ACC112 (cell line): ENCODE measurements at regions not wholly inside any gene's neighbourhood (a gene's known extent, or its start where the extent isn't known, plus 50 kb on each side); places are given as distances from the start of the nearest gene placed in this dataset.

Experiments used
- H2AFZ ChIP-seq: fragments of 200-600 bp; sonication (generic); one replicate; pipeline ENCODE4 v1.6.0; 2017; ENCODE audit warnings: antibody characterized with exemption, low read length; ENCODE audit not compliant: unreplicated experiment
- H3K27ac ChIP-seq: fragments of 200-600 bp; sonication (generic); 2 replicates; pipeline ENCODE4 v1.5.1; 2014; ENCODE audit warnings: low read depth, mild to moderate bottlenecking, antibody characterized with exemption, low read length, moderate library complexity
- H3K27me3 ChIP-seq: fragments of 200-600 bp; sonication (generic); 2 replicates; pipeline ENCODE4 v1.6.1; 2014; ENCODE audit warnings: mild to moderate bottlenecking, antibody characterized with exemption, low read length, moderate library complexity, mixed read lengths; ENCODE audit not compliant: insufficient read depth
- H3K36me3 ChIP-seq: fragments of 200-600 bp; sonication (generic); 2 replicates; pipeline ENCODE4 v1.6.1; 2016; ENCODE audit warnings: mild to moderate bottlenecking, antibody characterized with exemption, low read length, moderate library complexity, mixed read lengths; ENCODE audit not compliant: insufficient read depth
- H3K4me1 ChIP-seq: fragments of 200-600 bp; sonication (generic); one replicate; pipeline ENCODE4 v1.6.1; 2016; ENCODE audit warnings: low read length, mixed read lengths; ENCODE audit not compliant: insufficient read depth, unreplicated experiment, control insufficient read depth
- H3K4me3 ChIP-seq: fragments of 200-600 bp; sonication (generic); 2 replicates; pipeline ENCODE4 v1.5.1; 2014; ENCODE audit warnings: mild to moderate bottlenecking, low read depth, low read length
- H3K79me2 ChIP-seq: fragments of 200-600 bp; sonication (generic); one replicate; pipeline ENCODE4 v1.6.0; 2016; ENCODE audit warnings: low read length; ENCODE audit not compliant: control insufficient read depth, unreplicated experiment, insufficient read depth

- Histone ChIP-seq H3K79me2 (no peaks in the 10 kb centered on the region), H3K27me3 (no peaks in the 10 kb centered on the region), H2AFZ (no peak overlapping the region), H3K27ac (no peak overlapping the region), H3K36me3 (no peaks in the 10 kb centered on the region), H3K4me3 (no peak overlapping the region), H3K4me1 (no peaks in the 10 kb centered on the region)
Measured at GRCh38 chrX:45975633-45976032, 569.6 kb downstream of the ZNF674 start.

DNA sequence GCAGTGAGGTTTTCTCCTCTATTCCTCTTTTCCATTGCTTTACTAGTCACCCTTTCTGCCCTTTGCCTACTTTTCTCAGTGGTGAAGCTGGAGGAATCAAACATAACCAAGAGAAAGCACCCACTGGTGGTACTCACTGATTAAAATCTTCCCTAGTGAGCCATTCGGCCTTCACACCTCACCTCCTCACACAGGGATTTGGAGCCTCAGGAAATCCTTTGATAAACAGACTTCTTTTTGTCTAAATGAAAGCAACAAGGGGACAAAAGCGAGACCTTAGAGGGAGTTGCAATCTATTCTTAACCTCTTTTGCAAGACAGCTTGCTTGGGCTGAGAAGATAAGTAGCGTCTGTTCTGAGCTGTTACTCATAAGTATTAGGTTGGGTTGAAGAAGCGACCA, 572.6 kb downstream of the ZNF674 start:
- Histone ChIP-seq H3K4me3 (no peak overlapping the region), H2AFZ (no peak overlapping the region), H3K27me3 (no peaks in the 10 kb centered on the region), H3K4me1 (no peaks in the 10 kb centered on the region), H3K36me3 (no peaks in the 10 kb centered on the region), H3K79me2 (no peaks in the 10 kb centered on the region), H3K27ac (no peak overlapping the region)

GRCh38 chrX:45959567-45959966, 585.7 kb downstream of the ZNF674 start:
- H3K27ac ChIP-seq: no peak overlapping the region
- H3K79me2 ChIP-seq: no peaks in the 10 kb centered on the region
- no peak overlapping the region for H2AFZ ChIP-seq
- H3K4me3 ChIP-seq: no peak overlapping the region
- H3K4me1 ChIP-seq: no peaks in the 10 kb centered on the region
- no peaks in the 10 kb centered on the region for H3K27me3 ChIP-seq
- no peaks in the 10 kb centered on the region for H3K36me3 ChIP-seq

GRCh38 chrX:45956191-45956870, 588.9 kb downstream of the ZNF674 start:
- no peaks in the 10 kb centered on the region for H3K36me3 ChIP-seq
- no peak overlapping the region for H3K4me3 ChIP-seq
- no peaks in the 10 kb centered on the region for H3K79me2 ChIP-seq
- H3K27ac ChIP-seq: no peak overlapping the region
- H2AFZ ChIP-seq: no peak overlapping the region
- no peaks in the 10 kb centered on the region for H3K4me1 ChIP-seq
- no peaks in the 10 kb centered on the region for H3K27me3 ChIP-seq

GRCh38 chrX:45955661-45956060, 589.6 kb downstream of the ZNF674 start:
- H3K4me3 ChIP-seq: no peak overlapping the region
- H3K27me3 ChIP-seq: no peaks in the 10 kb centered on the region
- no peak overlapping the region for H2AFZ ChIP-seq
- H3K79me2 ChIP-seq: no peaks in the 10 kb centered on the region
- no peak overlapping the region for H3K27ac ChIP-seq
- no peaks in the 10 kb centered on the region for H3K4me1 ChIP-seq
- no peaks in the 10 kb centered on the region for H3K36me3 ChIP-seq

GRCh38 chrX:45954026-45954425, 591.2 kb downstream of the ZNF674 start:
- Histone ChIP-seq H3K4me3 (no peak overlapping the region), H3K27me3 (no peaks in the 10 kb centered on the region), H3K79me2 (no peaks in the 10 kb centered on the region), H2AFZ (no peak overlapping the region), H3K36me3 (no peaks in the 10 kb centered on the region), H3K4me1 (no peaks in the 10 kb centered on the region), H3K27ac (no peak overlapping the region)

GRCh38 chrX:45952030-45952429, 593.2 kb downstream of the ZNF674 start:
- Histone ChIP-seq H3K27me3 (no peaks in the 10 kb centered on the region), H2AFZ (no peak overlapping the region), H3K27ac (no peak overlapping the region), H3K4me1 (no peaks in the 10 kb centered on the region), H3K4me3 (no peak overlapping the region), H3K36me3 (no peaks in the 10 kb centered on the region), H3K79me2 (no peaks in the 10 kb centered on the region)

GRCh38 chrX:45935408-45935807, 609.8 kb downstream of the ZNF674 start:
- H2AFZ ChIP-seq: no peak overlapping the region
- no peaks in the 10 kb centered on the region for H3K36me3 ChIP-seq
- no peak overlapping the region for H3K4me3 ChIP-seq
- no peak overlapping the region for H3K27ac ChIP-seq
- H3K4me1 ChIP-seq: no peaks in the 10 kb centered on the region
- no peaks in the 10 kb centered on the region for H3K79me2 ChIP-seq
- H3K27me3 ChIP-seq: no peaks in the 10 kb centered on the region

DNA sequence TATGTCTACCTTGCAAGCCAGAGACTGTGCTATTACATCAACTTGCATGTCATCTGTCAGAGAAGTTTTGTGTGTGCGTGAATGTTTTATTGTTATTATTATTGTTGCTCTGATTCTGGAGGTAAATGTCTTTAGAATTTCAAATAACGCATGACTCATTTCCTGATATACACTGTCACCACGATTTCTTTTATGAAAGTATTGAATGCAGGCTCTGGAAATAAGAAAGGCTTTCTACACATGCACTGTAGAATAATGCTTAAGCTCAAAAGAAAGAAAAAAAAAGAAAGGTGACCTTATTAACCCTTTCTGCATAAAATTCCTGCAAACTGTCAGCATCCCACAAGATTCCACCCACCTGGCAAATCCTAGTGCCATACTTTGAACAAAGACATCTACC, 632.9 kb downstream of the ZNF674 start:
- Histone ChIP-seq H3K27me3 (no peaks in the 10 kb centered on the region), H2AFZ (no peak overlapping the region), H3K27ac (no peak overlapping the region), H3K4me1 (peaks cover 3% of the 10 kb centered on the region), H3K79me2 (no peaks in the 10 kb centered on the region), H3K36me3 (no peaks in the 10 kb centered on the region), H3K4me3 (no peak overlapping the region)

DNA sequence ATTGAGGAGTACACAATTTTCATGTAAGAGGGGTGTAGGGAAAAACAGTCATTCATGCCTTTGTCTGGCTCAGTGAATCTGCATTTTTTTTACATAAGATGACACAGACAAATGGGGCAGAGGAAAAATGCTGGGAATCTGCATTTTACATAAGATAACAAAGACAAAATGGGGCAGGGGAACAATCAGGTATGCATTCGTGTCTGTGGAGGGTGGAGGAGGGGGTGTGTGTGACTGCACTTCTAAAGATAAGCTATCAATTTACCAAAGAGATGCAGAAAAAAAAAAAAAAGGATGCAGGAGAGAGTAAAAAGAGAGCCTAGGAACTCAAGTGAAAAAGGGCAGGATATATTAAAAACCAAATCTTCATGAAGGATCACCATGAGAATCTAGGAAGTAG, 637.4 kb downstream of the ZNF674 start:
- no peak overlapping the region for H3K4me3 ChIP-seq
- H3K79me2 ChIP-seq: no peaks in the 10 kb centered on the region
- H3K36me3 ChIP-seq: no peaks in the 10 kb centered on the region
- H3K27me3 ChIP-seq: no peaks in the 10 kb centered on the region
- H3K4me1 ChIP-seq: peaks cover 3% of the 10 kb centered on the region
- H3K27ac ChIP-seq: no peak overlapping the region
- no peak overlapping the region for H2AFZ ChIP-seq

GRCh38 chrX:45903781-45904201, 641.4 kb downstream of the ZNF674 start:
- Histone ChIP-seq H3K4me1 (no peaks in the 10 kb centered on the region), H3K4me3 (no peak overlapping the region), H3K36me3 (no peaks in the 10 kb centered on the region), H3K27ac (no peak overlapping the region), H3K79me2 (no peaks in the 10 kb centered on the region), H2AFZ (no peak overlapping the region), H3K27me3 (no peaks in the 10 kb centered on the region)
